ENCODE measurements at regions not wholly inside any gene's neighbourhood (a gene's known extent, or its start where the extent isn't known, plus 50 kb on each side); places are given as distances from the start of the nearest gene placed in this dataset.

- Histone ChIP-seq H3K27me3 (no peaks in the 10 kb centered on the region), H3K4me3 (no peak overlapping the region), H3K4me1 (no peaks in the 10 kb centered on the region), H3K27ac (no peak overlapping the region), H3K9me3 (no peaks in the 10 kb centered on the region), H3K36me3 (no peaks in the 10 kb centered on the region)
- no peak for TF ChIP-seq CTCF (IDR thresholded peaks at IDR 0.05)
- no peak for TF ChIP-seq POLR2A (IDR thresholded peaks at IDR 0.05)
- TF ChIP-seq POLR2AphosphoS5 (IDR thresholded peaks at IDR 0.05; ENCODE audit: insufficient read depth in 1 of 2, low read depth in 1 of 2), result no peak
- intact Hi-C loops (cut with DNase I), result no loop called here
- peak; percentile 58 to 87 for DNase-seq (ENCODE audit: extremely low spot score in 2 of 2)
Measured at GRCh38 chr15:69648212-69648611, 195.6 kb downstream of the RPLP1 start.

GRCh38 chr15:69648775-69649735 is 196.4 kb downstream of the RPLP1 start:
- intact Hi-C loops (cut with DNase I), result no loop called here
- no peak overlapping the region for H3K4me3 ChIP-seq
- no peaks in the 10 kb centered on the region for H3K9me3 ChIP-seq
- no peak overlapping the region for H3K27ac ChIP-seq
- no peaks in the 10 kb centered on the region for H3K36me3 ChIP-seq
- no peak for TF ChIP-seq POLR2A (IDR thresholded peaks at IDR 0.05)
- no peak for TF ChIP-seq POLR2AphosphoS5 (IDR thresholded peaks at IDR 0.05; ENCODE audit: insufficient read depth in 1 of 2, low read depth in 1 of 2)
- no peak for TF ChIP-seq CTCF (IDR thresholded peaks at IDR 0.05)
- H3K27me3 ChIP-seq, result no peaks in the 10 kb centered on the region
- peak; percentile 42 to 46 for DNase-seq (ENCODE audit: extremely low spot score in 2 of 2)
- H3K4me1 ChIP-seq, result no peaks in the 10 kb centered on the region

- intact Hi-C loops (cut with DNase I), result no loop called here
- Histone ChIP-seq H3K4me1 (no peaks in the 10 kb centered on the region), H3K27ac (no peak overlapping the region), H3K27me3 (no peaks in the 10 kb centered on the region), H3K9me3 (no peaks in the 10 kb centered on the region), H3K36me3 (no peaks in the 10 kb centered on the region), H3K4me3 (no peak overlapping the region)
- DNase-seq (ENCODE audit: extremely low spot score in 2 of 2), result peak in 1 of 2 donors; percentile 34
- TF ChIP-seq CTCF (IDR thresholded peaks at IDR 0.05), result no peak
Measured at GRCh38 chr15:69652293-69652692, 199.7 kb downstream of the RPLP1 start.

- TF ChIP-seq POLR2A (IDR thresholded peaks at IDR 0.05) (no peak), CTCF (IDR thresholded peaks at IDR 0.05) (no peak), POLR2AphosphoS5 (IDR thresholded peaks at IDR 0.05; ENCODE audit: insufficient read depth in 1 of 2, low read depth in 1 of 2) (no peak)
- Histone ChIP-seq H3K27ac (no peak overlapping the region), H3K4me1 (no peaks in the 10 kb centered on the region), H3K27me3 (no peaks in the 10 kb centered on the region), H3K36me3 (no peaks in the 10 kb centered on the region), H3K4me3 (no peak overlapping the region), H3K9me3 (no peaks in the 10 kb centered on the region)
- peak in 1 of 2 donors; percentile 25 for DNase-seq (ENCODE audit: extremely low spot score in 2 of 2)
- intact Hi-C loops (cut with DNase I), result no loop called here
Measured at GRCh38 chr15:69652751-69653305, 200.2 kb downstream of the RPLP1 start.

- H3K27me3 ChIP-seq, result no peaks in the 10 kb centered on the region
- H3K27ac ChIP-seq, result no peak overlapping the region
- no peaks in the 10 kb centered on the region for H3K4me1 ChIP-seq
- TF ChIP-seq CTCF (IDR thresholded peaks at IDR 0.05) (no peak), POLR2AphosphoS5 (IDR thresholded peaks at IDR 0.05; ENCODE audit: insufficient read depth in 1 of 2, low read depth in 1 of 2) (no peak), POLR2A (IDR thresholded peaks at IDR 0.05) (no peak)
- no peaks in the 10 kb centered on the region for H3K9me3 ChIP-seq
- no peaks in the 10 kb centered on the region for H3K36me3 ChIP-seq
- H3K4me3 ChIP-seq, result no peak overlapping the region
- intact Hi-C loops (cut with DNase I), result no loop called here
- peak; percentile 28 to 52 for DNase-seq (ENCODE audit: extremely low spot score in 2 of 2)
Measured at GRCh38 chr15:69653306-69653705, 200.7 kb downstream of the RPLP1 start.

All from vagina (tissue), 2 donors.